SK-N-SH treated with all-trans-retinoic acid at 6 μM for 48 hours (cell line): ENCODE measurements at regions not wholly inside any gene's neighbourhood (a gene's known extent, or its start where the extent isn't known, plus 50 kb on each side); places are given as distances from the start of the nearest gene placed in this dataset.

Experiments used
- CSDC2 ChIP-seq: fragments of 250-450 bp; sonication (Bioruptor Pico); IDR thresholded peaks from 2 replicates; pipeline ENCODE4 v1.5.0; 2020; ENCODE audit warnings: mild to moderate bottlenecking, moderate library complexity
- PPARA ChIP-seq: fragments of 250-450 bp; sonication (Bioruptor Pico); IDR thresholded peaks from 2 replicates; pipeline ENCODE4 v1.5.0; 2020; ENCODE audit warnings: mild to moderate bottlenecking, borderline replicate concordance
- ZC3H10 ChIP-seq: fragments of 250-450 bp; sonication (Bioruptor Pico); IDR thresholded peaks from 2 replicates; pipeline ENCODE4 v1.5.1; 2021; ENCODE audit warnings: mild to moderate bottlenecking, moderate library complexity
- ZFP3 ChIP-seq: fragments of 250-450 bp; sonication (Bioruptor Pico); IDR thresholded peaks from 2 replicates; pipeline ENCODE4 v1.5.0; 2020; ENCODE audit warnings: mild to moderate bottlenecking, moderate library complexity
- ZNF70 ChIP-seq: fragments of 450-650 bp; formaldehyde crosslinking; IDR thresholded peaks from 2 replicates; pipeline ENCODE4 v1.5.0; 2020; ENCODE audit warnings: mild to moderate bottlenecking, moderate library complexity
- ZNF8 ChIP-seq: fragments of 450-650 bp; formaldehyde crosslinking; IDR thresholded peaks from 2 replicates; pipeline ENCODE4 v1.5.0; 2020; ENCODE audit warnings: mild to moderate bottlenecking, moderate library complexity
- TF ChIP-seq, protein P1 (sequence below): fragments of 250-450 bp; sonication (Bioruptor Pico); IDR thresholded peaks from 2 replicates; pipeline ENCODE4 v1.5.1; 2020; ENCODE audit warnings: low read depth, mild to moderate bottlenecking, moderate library complexity
- TF ChIP-seq, protein P2 (sequence below): fragments of 250-450 bp; sonication (Bioruptor Pico); IDR thresholded peaks from 2 replicates; pipeline ENCODE4 v1.8.0; 2020; ENCODE audit warnings: mild to moderate bottlenecking, moderate library complexity, borderline replicate concordance

DNA sequence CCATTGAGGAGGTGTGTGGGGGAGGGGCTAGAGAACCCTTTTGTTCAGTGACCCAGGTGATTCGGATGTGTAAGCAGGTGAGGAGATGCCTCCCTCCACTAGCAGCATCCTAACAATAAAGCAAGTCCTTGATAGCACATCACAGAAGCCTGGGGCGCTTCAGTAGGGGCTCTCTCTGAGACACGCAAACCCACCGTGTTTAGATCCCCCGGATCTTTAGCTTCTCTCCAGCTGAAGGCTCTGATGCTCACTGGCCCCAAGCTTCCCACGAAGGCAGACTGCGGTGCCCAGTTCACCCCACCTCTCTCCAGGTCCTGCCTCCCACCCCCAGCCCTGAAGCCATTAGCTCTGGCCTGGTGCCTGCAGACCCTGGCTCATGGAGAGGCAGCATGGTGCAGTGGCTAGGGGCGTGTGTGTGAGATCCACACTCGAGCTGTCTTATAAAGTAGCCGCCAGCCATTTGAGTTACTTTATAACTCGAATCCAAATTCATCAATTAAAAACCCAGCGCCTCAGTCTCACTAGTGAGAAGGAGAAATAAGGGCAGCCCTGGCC lies 204.7 kb upstream of the TNRC6C start:
- TF ChIP-seq, protein P1, sequence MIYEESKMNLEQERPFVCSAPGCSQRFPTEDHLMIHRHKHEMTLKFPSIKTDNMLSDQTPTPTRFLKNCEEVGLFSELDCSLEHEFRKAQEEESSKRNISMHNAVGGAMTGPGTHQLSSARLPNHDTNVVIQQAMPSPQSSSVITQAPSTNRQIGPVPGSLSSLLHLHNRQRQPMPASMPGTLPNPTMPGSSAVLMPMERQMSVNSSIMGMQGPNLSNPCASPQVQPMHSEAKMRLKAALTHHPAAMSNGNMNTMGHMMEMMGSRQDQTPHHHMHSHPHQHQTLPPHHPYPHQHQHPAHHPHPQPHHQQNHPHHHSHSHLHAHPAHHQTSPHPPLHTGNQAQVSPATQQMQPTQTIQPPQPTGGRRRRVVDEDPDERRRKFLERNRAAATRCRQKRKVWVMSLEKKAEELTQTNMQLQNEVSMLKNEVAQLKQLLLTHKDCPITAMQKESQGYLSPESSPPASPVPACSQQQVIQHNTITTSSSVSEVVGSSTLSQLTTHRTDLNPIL, result no peak
- TF ChIP-seq ZNF70 (CRISPR knock-in tag) (no peak), ZNF8 (CRISPR knock-in tag) (no peak), CSDC2 (CRISPR knock-in tag) (no peak), ZC3H10 (CRISPR knock-in tag) (no peak), PPARA (CRISPR knock-in tag) (no peak), ZFP3 (CRISPR knock-in tag) (no peak)
- TF ChIP-seq, protein P2, sequence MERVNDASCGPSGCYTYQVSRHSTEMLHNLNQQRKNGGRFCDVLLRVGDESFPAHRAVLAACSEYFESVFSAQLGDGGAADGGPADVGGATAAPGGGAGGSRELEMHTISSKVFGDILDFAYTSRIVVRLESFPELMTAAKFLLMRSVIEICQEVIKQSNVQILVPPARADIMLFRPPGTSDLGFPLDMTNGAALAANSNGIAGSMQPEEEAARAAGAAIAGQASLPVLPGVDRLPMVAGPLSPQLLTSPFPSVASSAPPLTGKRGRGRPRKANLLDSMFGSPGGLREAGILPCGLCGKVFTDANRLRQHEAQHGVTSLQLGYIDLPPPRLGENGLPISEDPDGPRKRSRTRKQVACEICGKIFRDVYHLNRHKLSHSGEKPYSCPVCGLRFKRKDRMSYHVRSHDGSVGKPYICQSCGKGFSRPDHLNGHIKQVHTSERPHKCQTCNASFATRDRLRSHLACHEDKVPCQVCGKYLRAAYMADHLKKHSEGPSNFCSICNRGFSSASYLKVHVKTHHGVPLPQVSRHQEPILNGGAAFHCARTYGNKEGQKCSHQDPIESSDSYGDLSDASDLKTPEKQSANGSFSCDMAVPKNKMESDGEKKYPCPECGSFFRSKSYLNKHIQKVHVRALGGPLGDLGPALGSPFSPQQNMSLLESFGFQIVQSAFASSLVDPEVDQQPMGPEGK (CRISPR knock-in tag), result no peak
